Neural crest cell (in vitro differentiated cells): ENCODE measurements at regions not wholly inside any gene's neighbourhood (a gene's known extent, or its start where the extent isn't known, plus 50 kb on each side); places are given as distances from the start of the nearest gene placed in this dataset.

Experiments used
- DNase-seq: peaks from one replicate; pipeline ENCODE4 v3.0.0; 2021; ENCODE audit warnings: low read depth, mixed read lengths, low spot score
- H3K27ac Mint-ChIP-seq: one replicate; pipeline ENCODE4 v1.8.0; 2021; ENCODE audit warnings: mild to moderate bottlenecking, mixed read lengths; ENCODE audit not compliant: unreplicated experiment
- H3K27me3 Mint-ChIP-seq: 2 replicates; pipeline ENCODE4 v1.8.0; 2021; ENCODE audit warnings: low read depth, mild to moderate bottlenecking, mixed read lengths
- H3K36me3 Mint-ChIP-seq: 2 replicates; pipeline ENCODE4 v1.8.0; 2021; ENCODE audit warnings: low read depth, mild to moderate bottlenecking, mixed read lengths
- H3K4me1 Mint-ChIP-seq: 2 replicates; pipeline ENCODE4 v1.8.0; 2021; ENCODE audit warnings: mixed read lengths
- H3K4me3 Mint-ChIP-seq: one replicate; pipeline ENCODE4 v1.8.0; 2021; ENCODE audit warnings: mild to moderate bottlenecking, mixed read lengths
- H3K9me3 Mint-ChIP-seq: 2 replicates; pipeline ENCODE4 v1.8.0; 2021; ENCODE audit warnings: mixed read lengths
- CTCF ChIP-seq: fragments of 200-600 bp; sonication (generic); conservative IDR thresholded peaks from 2 replicates; pipeline ENCODE4 v1.5.0; 2021; ENCODE audit warnings: antibody characterized with exemption, mild to moderate bottlenecking

- no peak overlapping the region for H3K27ac Mint-ChIP-seq
- peaks cover 7% of the 10 kb centered on the region for H3K36me3 Mint-ChIP-seq
- H3K4me3 Mint-ChIP-seq = no peak overlapping the region
- peaks cover 12% of the 10 kb centered on the region for H3K9me3 Mint-ChIP-seq
- no peak for DNase-seq
- no peaks in the 10 kb centered on the region for H3K27me3 Mint-ChIP-seq
- peaks cover 16% of the 10 kb centered on the region for H3K4me1 Mint-ChIP-seq
- TF ChIP-seq CTCF = no peak
Measured at GRCh38 chr2:175463589-175464310, 282.2 kb upstream of the ATP5MC3 start.

- DNase-seq = no peak
- Mint-ChIP-seq H3K27ac (no peak overlapping the region), H3K4me3 (no peak overlapping the region), H3K36me3 (peaks cover 7% of the 10 kb centered on the region), H3K9me3 (peaks cover 12% of the 10 kb centered on the region), H3K27me3 (no peaks in the 10 kb centered on the region), H3K4me1 (peaks cover 10% of the 10 kb centered on the region)
- no peak for TF ChIP-seq CTCF
Measured at GRCh38 chr2:175463169-175463568, 281.7 kb upstream of the ATP5MC3 start.

GRCh38 chr2:175462246-175462645 is 280.7 kb upstream of the ATP5MC3 start:
- H3K27me3 Mint-ChIP-seq = no peaks in the 10 kb centered on the region
- H3K27ac Mint-ChIP-seq = no peak overlapping the region
- H3K36me3 Mint-ChIP-seq = peaks cover 7% of the 10 kb centered on the region
- DNase-seq = no peak
- peaks cover 7% of the 10 kb centered on the region for H3K4me1 Mint-ChIP-seq
- peaks cover 10% of the 10 kb centered on the region for H3K9me3 Mint-ChIP-seq
- no peak for TF ChIP-seq CTCF
- H3K4me3 Mint-ChIP-seq = no peak overlapping the region

GRCh38 chr2:175461839-175462238 is 280.3 kb upstream of the ATP5MC3 start:
- Mint-ChIP-seq H3K9me3 (peaks cover 9% of the 10 kb centered on the region), H3K36me3 (peaks cover 7% of the 10 kb centered on the region), H3K27me3 (no peaks in the 10 kb centered on the region), H3K4me1 (peaks cover 7% of the 10 kb centered on the region), H3K4me3 (no peak overlapping the region), H3K27ac (no peak overlapping the region)
- no peak for DNase-seq
- TF ChIP-seq CTCF = no peak

GRCh38 chr2:175457895-175458448 is 276.5 kb upstream of the ATP5MC3 start:
- Mint-ChIP-seq H3K4me1 (peaks cover 7% of the 10 kb centered on the region), H3K4me3 (no peak overlapping the region), H3K9me3 (peaks cover 9% of the 10 kb centered on the region), H3K27me3 (no peaks in the 10 kb centered on the region), H3K27ac (no peak overlapping the region), H3K36me3 (peaks cover 7% of the 10 kb centered on the region)
- no peak for TF ChIP-seq CTCF
- DNase-seq = no peak
